Thyroid gland (tissue), 4 donors: ENCODE measurements at regions not wholly inside any gene's neighbourhood (a gene's known extent, or its start where the extent isn't known, plus 50 kb on each side); places are given as distances from the start of the nearest gene placed in this dataset.

Experiments used
- DNase-seq, 2 donors: peaks; one replicate each; pipeline ENCODE4 v3.0.0-alpha.2; 2019
- H3K27ac ChIP-seq, 3 donors: fragments of 200-600 bp; sonication (generic); 1 replicate in 2 of 3; 2 replicates in 1 of 3; pipeline ENCODE4 v1.5.1; 2016 to 2019; ENCODE audit warnings: mild to moderate bottlenecking in 1 of 3, moderate library complexity in 1 of 3
- H3K27me3 ChIP-seq: fragments of 200-600 bp; sonication (generic); one replicate; pipeline ENCODE4 v1.5.1; 2019
- H3K36me3 ChIP-seq, 2 donors: fragments of 200-600 bp; sonication (generic); one replicate each; pipeline ENCODE4 v1.5.1; 2016 to 2019
- H3K4me1 ChIP-seq, 2 donors: fragments of 200-600 bp; sonication (generic); one replicate each; pipeline ENCODE4 v1.5.1; 2017 to 2019
- H3K4me3 ChIP-seq, 3 donors: fragments of 200-600 bp; sonication (generic); replicated peaks in 1 of 3; 1 replicate in 2 of 3; 2 replicates in 1 of 3; pipeline ENCODE4 v1.5.1; 2016; ENCODE audit warnings: mild to moderate bottlenecking in 1 of 3
- H3K9me3 ChIP-seq: fragments of 200-600 bp; sonication (generic); one replicate; pipeline ENCODE4 v1.5.1; 2017
- POLR2A ChIP-seq, 2 donors: fragments of 450-650 bp; IDR thresholded peaks; one replicate each; pipeline ENCODE4 v1.6.1; 2017; ENCODE audit warnings: antibody characterized with exemption in 2 of 2, mild to moderate bottlenecking in 2 of 2, moderate library complexity in 1 of 2
- WGBS, 2 donors: methylation state at CpG; one replicate each; pipeline ENCODE4 v1.1.5; 2017; 5-methylcytosine and 5-hydroxymethylcytosine counted together
- intact Hi-C: fragments of 100-400 bp; cut with DNase I; formaldehyde crosslinking; loops from one replicate; pipeline ENCODE4 v1.15.1; 2023
- TF ChIP-seq, protein P1 (sequence below), 6 experiments: fragments of 200-600 bp in 3 of 6; fragments of 450-650 bp in 3 of 6; sonication (generic) in 3 of 6; IDR thresholded peaks; one replicate each; pipeline ENCODE4 v1.5.1; 2016 to 2019; ENCODE audit warnings: antibody characterized with exemption in 6 of 6, mild to moderate bottlenecking in 2 of 6, inconsistent platforms in 1 of 6, moderate library complexity in 1 of 6

DNA sequence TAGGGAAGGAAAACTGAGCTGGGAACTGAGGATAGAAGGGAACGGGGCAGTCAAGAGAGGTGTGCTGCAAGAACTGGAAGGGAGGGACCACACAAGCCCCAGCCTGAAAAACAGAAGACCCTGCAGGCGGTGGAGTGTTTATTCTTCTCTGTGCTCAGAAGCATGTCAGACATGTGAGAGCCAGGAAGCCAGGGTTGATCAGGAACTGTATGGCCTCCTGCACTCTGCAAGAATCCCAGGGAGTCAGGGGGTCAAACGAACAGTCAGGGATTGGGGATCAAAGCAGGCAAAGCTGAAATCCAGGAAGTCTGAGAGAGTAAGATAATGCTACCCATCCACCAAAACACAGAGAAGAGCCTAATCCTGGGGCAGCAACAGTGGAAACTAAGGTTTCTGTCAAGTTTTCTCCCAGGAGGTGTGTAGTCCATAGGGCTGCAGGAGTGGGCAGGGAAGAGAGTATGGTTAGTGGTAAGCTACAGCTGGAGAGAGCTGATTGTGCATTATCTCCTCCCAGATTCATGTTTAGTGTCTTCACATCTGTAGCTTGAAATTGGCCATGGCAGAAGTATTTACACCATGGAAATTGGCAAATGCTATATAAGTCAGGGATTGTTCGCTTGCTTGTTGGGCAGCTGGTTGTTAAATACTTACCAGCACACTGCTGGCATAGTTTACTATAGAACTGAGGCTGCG lies 115.4 kb upstream of the SLC44A1 start:
- intact Hi-C loops = no loop called here

DNA sequence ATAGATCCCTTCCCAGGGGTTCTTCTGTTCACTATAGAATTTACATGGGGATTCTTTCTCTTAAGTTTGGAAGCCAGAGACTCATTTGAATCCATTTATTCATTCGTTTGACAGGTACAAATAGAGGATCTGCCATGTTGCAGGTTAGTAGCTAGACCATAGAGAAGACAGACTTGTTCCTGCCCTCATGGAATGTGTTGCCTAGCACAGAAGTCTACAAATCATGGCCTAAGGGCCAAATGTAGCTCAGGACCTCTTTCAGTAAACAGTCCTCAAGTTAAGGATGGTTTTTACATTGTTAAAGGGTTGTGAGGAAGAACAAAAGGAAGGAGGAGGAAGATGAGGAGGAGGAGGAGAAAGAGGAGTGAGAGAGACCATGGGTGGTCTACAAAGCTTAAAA lies 114.7 kb upstream of the SLC44A1 start:
- no peak overlapping the region for H3K4me3 ChIP-seq
- whole genome bisulfite sequencing, 2 donors = 95 to 100% methylated on average over 1 of the region's 1 CpG
- no peaks in the 10 kb centered on the region for H3K36me3 ChIP-seq
- no peak overlapping the region for H3K27ac ChIP-seq
- TF ChIP-seq, protein P1, sequence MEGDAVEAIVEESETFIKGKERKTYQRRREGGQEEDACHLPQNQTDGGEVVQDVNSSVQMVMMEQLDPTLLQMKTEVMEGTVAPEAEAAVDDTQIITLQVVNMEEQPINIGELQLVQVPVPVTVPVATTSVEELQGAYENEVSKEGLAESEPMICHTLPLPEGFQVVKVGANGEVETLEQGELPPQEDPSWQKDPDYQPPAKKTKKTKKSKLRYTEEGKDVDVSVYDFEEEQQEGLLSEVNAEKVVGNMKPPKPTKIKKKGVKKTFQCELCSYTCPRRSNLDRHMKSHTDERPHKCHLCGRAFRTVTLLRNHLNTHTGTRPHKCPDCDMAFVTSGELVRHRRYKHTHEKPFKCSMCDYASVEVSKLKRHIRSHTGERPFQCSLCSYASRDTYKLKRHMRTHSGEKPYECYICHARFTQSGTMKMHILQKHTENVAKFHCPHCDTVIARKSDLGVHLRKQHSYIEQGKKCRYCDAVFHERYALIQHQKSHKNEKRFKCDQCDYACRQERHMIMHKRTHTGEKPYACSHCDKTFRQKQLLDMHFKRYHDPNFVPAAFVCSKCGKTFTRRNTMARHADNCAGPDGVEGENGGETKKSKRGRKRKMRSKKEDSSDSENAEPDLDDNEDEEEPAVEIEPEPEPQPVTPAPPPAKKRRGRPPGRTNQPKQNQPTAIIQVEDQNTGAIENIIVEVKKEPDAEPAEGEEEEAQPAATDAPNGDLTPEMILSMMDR (IDR thresholded peaks at IDR 0.05) = no peak
- TF ChIP-seq POLR2A (IDR thresholded peaks at IDR 0.05) = no peak
- intact Hi-C loops = no loop called here
- H3K27me3 ChIP-seq = no peaks in the 10 kb centered on the region
- H3K4me1 ChIP-seq = no peaks in the 10 kb centered on the region
- H3K9me3 ChIP-seq = no peaks in the 10 kb centered on the region
- DNase-seq = no peak

More for the DNA sequence above, 115.4 kb upstream of the SLC44A1 start:
- no peaks in the 10 kb centered on the region for H3K36me3 ChIP-seq
- no peak overlapping the region for H3K4me3 ChIP-seq
- H3K9me3 ChIP-seq = no peaks in the 10 kb centered on the region
- H3K27me3 ChIP-seq = no peaks in the 10 kb centered on the region
- H3K4me1 ChIP-seq = no peaks in the 10 kb centered on the region
- WGBS, 2 donors = 73 to 74% methylated on average over 5 of the region's 5 CpGs
- no peak overlapping the region for H3K27ac ChIP-seq
- DNase-seq = no peak
- no peak for TF ChIP-seq POLR2A (IDR thresholded peaks at IDR 0.05)
- TF ChIP-seq, protein P1 (IDR thresholded peaks at IDR 0.05) = no peak

DNA sequence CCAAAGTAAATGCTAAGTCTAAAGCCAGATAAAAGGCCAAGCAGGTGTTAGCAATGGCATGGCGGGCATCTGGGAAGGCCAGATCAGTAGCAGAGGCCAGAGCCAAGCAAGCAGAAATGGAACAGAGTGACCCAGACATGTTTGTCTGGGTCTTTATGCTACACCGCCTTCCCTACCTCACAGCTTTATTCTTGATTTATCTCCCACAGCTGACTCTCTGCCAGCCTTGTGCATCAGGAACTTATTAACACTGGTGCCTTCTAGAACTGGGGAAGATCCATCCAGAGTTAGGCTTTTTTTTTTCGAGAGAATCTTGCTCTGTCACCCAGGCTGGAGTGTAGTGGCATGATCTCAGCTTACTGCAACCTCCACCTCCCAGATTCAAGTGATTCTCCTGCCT lies 112.5 kb upstream of the SLC44A1 start:
- H3K27me3 ChIP-seq = no peaks in the 10 kb centered on the region
- H3K4me3 ChIP-seq = no peak overlapping the region
- H3K4me1 ChIP-seq = no peaks in the 10 kb centered on the region
- H3K36me3 ChIP-seq = no peaks in the 10 kb centered on the region
- no peak for DNase-seq
- no peak overlapping the region for H3K27ac ChIP-seq
- intact Hi-C loops = no loop called here
- TF ChIP-seq, protein P1 (IDR thresholded peaks at IDR 0.05) = no peak
- TF ChIP-seq POLR2A (IDR thresholded peaks at IDR 0.05) = no peak
- no peaks in the 10 kb centered on the region for H3K9me3 ChIP-seq
- WGBS, 2 donors = 89 to 97% methylated on average over 3 of the region's 3 CpGs

DNA sequence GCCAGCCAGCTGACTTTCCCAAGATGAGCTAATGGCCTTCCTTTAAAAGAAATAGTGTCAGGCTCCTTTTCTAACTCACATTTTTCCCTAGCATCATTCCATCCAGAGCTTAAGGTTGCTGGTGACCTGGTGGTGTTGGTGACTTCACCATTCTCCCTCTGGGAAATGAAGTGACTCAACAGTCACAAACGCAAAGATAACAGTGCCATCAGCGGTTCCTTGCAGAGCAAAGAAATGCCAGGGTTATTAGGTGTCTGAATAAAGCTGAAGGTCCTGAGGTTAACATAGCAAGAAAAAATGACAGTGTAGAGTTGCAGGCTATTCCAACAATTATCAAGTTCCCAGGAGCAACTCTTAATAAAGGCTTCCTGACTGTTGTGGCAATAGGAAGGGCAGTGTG lies 111.8 kb upstream of the SLC44A1 start:
- no peak for TF ChIP-seq POLR2A (IDR thresholded peaks at IDR 0.05)
- TF ChIP-seq, protein P1 (IDR thresholded peaks at IDR 0.05) = no peak
- Histone ChIP-seq H3K27me3 (no peaks in the 10 kb centered on the region), H3K4me1 (no peaks in the 10 kb centered on the region), H3K9me3 (no peaks in the 10 kb centered on the region), H3K36me3 (no peaks in the 10 kb centered on the region), H3K4me3 (no peak overlapping the region), H3K27ac (no peak overlapping the region)
- WGBS, 2 donors = 77 to 79% methylated on average over 2 of the region's 2 CpGs
- intact Hi-C loops = no loop called here
- no peak for DNase-seq

DNA sequence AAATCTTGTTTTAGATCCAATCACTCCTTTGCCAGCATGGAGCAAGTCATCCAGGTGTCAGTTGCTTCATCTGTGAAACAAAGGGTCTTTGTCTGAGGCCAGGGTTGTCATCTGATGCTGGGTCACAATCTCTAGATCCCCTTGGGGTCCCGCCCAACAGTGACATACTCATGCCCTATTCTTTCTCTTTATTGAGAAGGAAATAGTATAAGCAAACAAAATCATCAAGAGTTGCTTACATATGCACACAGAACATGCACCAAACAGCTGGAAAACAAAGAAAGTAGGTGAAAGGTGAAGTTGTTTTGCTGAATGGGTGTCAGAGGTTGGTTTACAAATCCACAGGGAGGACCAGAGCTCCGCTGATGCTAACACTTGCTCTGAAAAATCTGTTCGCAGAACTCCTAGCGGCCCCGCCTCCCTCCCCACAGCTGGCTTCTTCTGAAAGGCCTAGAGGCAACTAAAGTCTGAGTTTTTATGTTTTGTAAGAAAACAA lies 106.1 kb upstream of the SLC44A1 start:
- Histone ChIP-seq H3K9me3 (no peaks in the 10 kb centered on the region), H3K4me1 (no peaks in the 10 kb centered on the region), H3K4me3 (no peak overlapping the region), H3K36me3 (no peaks in the 10 kb centered on the region), H3K27me3 (no peaks in the 10 kb centered on the region), H3K27ac (no peak overlapping the region)
- TF ChIP-seq, protein P1 (IDR thresholded peaks at IDR 0.05) = no peak
- TF ChIP-seq POLR2A (IDR thresholded peaks at IDR 0.05) = no peak
- no peak for DNase-seq
- 78 to 79% methylated on average over 5 of the region's 5 CpGs for WGBS, 2 donors
- intact Hi-C loops = no loop called here
